ENCODE measurements at regions not wholly inside any gene's neighbourhood (a gene's known extent, or its start where the extent isn't known, plus 50 kb on each side); places are given as distances from the start of the nearest gene placed in this dataset.

DNA sequence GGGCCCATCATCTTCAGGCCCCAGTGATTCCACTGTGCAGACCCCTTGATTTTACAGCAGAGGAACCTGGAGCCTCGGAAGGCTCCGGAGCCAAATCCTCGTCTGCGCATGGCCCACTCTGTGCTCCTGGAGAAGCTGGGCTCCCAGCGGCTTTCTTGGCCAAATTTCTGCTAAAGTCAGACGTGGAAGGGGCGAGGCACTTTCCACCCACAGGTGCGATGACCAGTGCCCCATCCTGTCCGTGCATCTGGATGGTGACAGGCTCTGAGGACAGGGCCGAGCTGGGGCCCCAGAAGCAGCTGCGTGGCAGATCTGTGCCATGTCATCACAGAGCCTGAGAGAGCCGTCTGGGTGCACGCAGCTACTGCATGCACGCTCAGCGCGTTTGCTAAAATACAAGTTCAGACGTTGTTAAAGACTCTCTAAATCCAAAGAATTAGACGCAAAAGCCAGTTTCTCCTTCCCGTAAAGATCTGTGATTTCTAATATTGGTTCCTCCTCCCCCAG lies 57.2 kb downstream of the JAKMIP3 start:
- TF ChIP-seq FOS (IDR thresholded peaks at IDR 0.05; ENCODE audit: borderline replicate concordance, insufficient read depth, low read length) = no peak
- TF ChIP-seq, protein P1, sequence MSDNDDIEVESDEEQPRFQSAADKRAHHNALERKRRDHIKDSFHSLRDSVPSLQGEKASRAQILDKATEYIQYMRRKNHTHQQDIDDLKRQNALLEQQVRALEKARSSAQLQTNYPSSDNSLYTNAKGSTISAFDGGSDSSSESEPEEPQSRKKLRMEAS (IDR thresholded peaks at IDR 0.05; ENCODE audit: insufficient read depth, insufficient read length) = no peak
- TF ChIP-seq, protein P2, sequence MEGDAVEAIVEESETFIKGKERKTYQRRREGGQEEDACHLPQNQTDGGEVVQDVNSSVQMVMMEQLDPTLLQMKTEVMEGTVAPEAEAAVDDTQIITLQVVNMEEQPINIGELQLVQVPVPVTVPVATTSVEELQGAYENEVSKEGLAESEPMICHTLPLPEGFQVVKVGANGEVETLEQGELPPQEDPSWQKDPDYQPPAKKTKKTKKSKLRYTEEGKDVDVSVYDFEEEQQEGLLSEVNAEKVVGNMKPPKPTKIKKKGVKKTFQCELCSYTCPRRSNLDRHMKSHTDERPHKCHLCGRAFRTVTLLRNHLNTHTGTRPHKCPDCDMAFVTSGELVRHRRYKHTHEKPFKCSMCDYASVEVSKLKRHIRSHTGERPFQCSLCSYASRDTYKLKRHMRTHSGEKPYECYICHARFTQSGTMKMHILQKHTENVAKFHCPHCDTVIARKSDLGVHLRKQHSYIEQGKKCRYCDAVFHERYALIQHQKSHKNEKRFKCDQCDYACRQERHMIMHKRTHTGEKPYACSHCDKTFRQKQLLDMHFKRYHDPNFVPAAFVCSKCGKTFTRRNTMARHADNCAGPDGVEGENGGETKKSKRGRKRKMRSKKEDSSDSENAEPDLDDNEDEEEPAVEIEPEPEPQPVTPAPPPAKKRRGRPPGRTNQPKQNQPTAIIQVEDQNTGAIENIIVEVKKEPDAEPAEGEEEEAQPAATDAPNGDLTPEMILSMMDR (IDR thresholded peaks at IDR 0.05; ENCODE audit: extremely low read depth in 1 of 2, insufficient read depth in 1 of 2, low read depth in 1 of 2, low read length in 2 of 2) = no peak
- TF ChIP-seq POLR2A (IDR thresholded peaks at IDR 0.05; ENCODE audit: low read depth, low read length) = no peak
- TF ChIP-seq EZH2 (IDR thresholded peaks at IDR 0.05; ENCODE audit: borderline replicate concordance, low read depth, low read length, severe bottlenecking) = no peak
- no peak for TF ChIP-seq POLR2AphosphoS5 (IDR thresholded peaks at IDR 0.05; ENCODE audit: insufficient read depth, low read depth, low read length)
- TF ChIP-seq GATA2 (IDR thresholded peaks at IDR 0.05; ENCODE audit: insufficient read depth, insufficient read length, low read depth, low read length) = no peak
- no peak for TF ChIP-seq MYC (IDR thresholded peaks at IDR 0.05; ENCODE audit: low read depth, low read length)

All from endothelial cell of umbilical vein (primary cell).